KOPT-K1 (cell line): ENCODE measurements at regions not wholly inside any gene's neighbourhood (a gene's known extent, or its start where the extent isn't known, plus 50 kb on each side); places are given as distances from the start of the nearest gene placed in this dataset.

ENCODE experiments used
- H3K27ac ChIP-seq: fragments of 200-600 bp; sonication (generic); 2 replicates; pipeline ENCODE4 v1.5.1; 2016; ENCODE audit warnings: antibody characterized with exemption, mild to moderate bottlenecking, low read depth, low read length; ENCODE audit not compliant: poor library complexity, severe bottlenecking
- H3K36me3 ChIP-seq: fragments of 200-600 bp; sonication (generic); 2 replicates; pipeline ENCODE4 v1.5.1; 2017; ENCODE audit warnings: antibody characterized with exemption, mild to moderate bottlenecking, low read length, moderate library complexity; ENCODE audit not compliant: insufficient read depth
- H3K9me3 ChIP-seq: fragments of 200-600 bp; sonication (generic); 2 replicates; pipeline ENCODE4 v1.5.1; 2017; ENCODE audit warnings: antibody characterized with exemption, low read length, mild to moderate bottlenecking; ENCODE audit not compliant: insufficient read depth, poor library complexity, severe bottlenecking

- H3K36me3 ChIP-seq: no peaks in the 10 kb centered on the region
- H3K27ac ChIP-seq: no peak overlapping the region
- no peaks in the 10 kb centered on the region for H3K9me3 ChIP-seq
Observed at GRCh38 chr7:126378642-126379041, 874.1 kb downstream of the GRM8 start.

GRCh38 chr7:126370038-126370668 is 882.6 kb downstream of the GRM8 start:
- Histone ChIP-seq H3K9me3 (no peaks in the 10 kb centered on the region), H3K27ac (no peak overlapping the region), H3K36me3 (no peaks in the 10 kb centered on the region)

GRCh38 chr7:126362746-126363145 is 890.0 kb downstream of the GRM8 start:
- no peaks in the 10 kb centered on the region for H3K36me3 ChIP-seq
- no peaks in the 10 kb centered on the region for H3K9me3 ChIP-seq
- no peak overlapping the region for H3K27ac ChIP-seq

- Histone ChIP-seq H3K9me3 (no peaks in the 10 kb centered on the region), H3K27ac (no peak overlapping the region), H3K36me3 (no peaks in the 10 kb centered on the region)
Observed at GRCh38 chr7:126361183-126361582, 891.6 kb downstream of the GRM8 start.

- Histone ChIP-seq H3K27ac (no peak overlapping the region), H3K36me3 (no peaks in the 10 kb centered on the region), H3K9me3 (no peaks in the 10 kb centered on the region)
Observed at GRCh38 chr7:126339813-126340212, 912.9 kb downstream of the GRM8 start.

- Histone ChIP-seq H3K27ac (no peak overlapping the region), H3K9me3 (no peaks in the 10 kb centered on the region)
Observed at GRCh38 chr7:126305671-126306070, 947.1 kb downstream of the GRM8 start.

GRCh38 chr7:126303926-126304325 is 948.8 kb downstream of the GRM8 start:
- no peaks in the 10 kb centered on the region for H3K9me3 ChIP-seq
- no peak overlapping the region for H3K27ac ChIP-seq
- H3K36me3 ChIP-seq: no peaks in the 10 kb centered on the region

More at GRCh38 chr7:126305671-126306070, 947.1 kb downstream of the GRM8 start:
- H3K36me3 ChIP-seq: no peaks in the 10 kb centered on the region

GRCh38 chr7:126302639-126303038 is 950.1 kb downstream of the GRM8 start:
- no peak overlapping the region for H3K27ac ChIP-seq
- no peaks in the 10 kb centered on the region for H3K9me3 ChIP-seq
- H3K36me3 ChIP-seq: no peaks in the 10 kb centered on the region

GRCh38 chr7:126286317-126286716 is 966.4 kb downstream of the GRM8 start:
- Histone ChIP-seq H3K27ac (no peak overlapping the region), H3K9me3 (no peaks in the 10 kb centered on the region), H3K36me3 (no peaks in the 10 kb centered on the region)

- Histone ChIP-seq H3K36me3 (no peaks in the 10 kb centered on the region), H3K27ac (no peak overlapping the region), H3K9me3 (no peaks in the 10 kb centered on the region)
Observed at GRCh38 chr7:126236261-126236660, 1016.5 kb downstream of the GRM8 start.

GRCh38 chr7:126228356-126229061 is 1024.2 kb downstream of the GRM8 start:
- no peaks in the 10 kb centered on the region for H3K9me3 ChIP-seq

GRCh38 chr7:126227643-126228042 is 1025.1 kb downstream of the GRM8 start:
- Histone ChIP-seq H3K9me3 (no peaks in the 10 kb centered on the region), H3K36me3 (no peaks in the 10 kb centered on the region), H3K27ac (no peak overlapping the region)

More at GRCh38 chr7:126228356-126229061, 1024.2 kb downstream of the GRM8 start:
- Histone ChIP-seq H3K36me3 (no peaks in the 10 kb centered on the region), H3K27ac (no peak overlapping the region)

GRCh38 chr7:126227055-126227454 is 1025.7 kb downstream of the GRM8 start:
- H3K9me3 ChIP-seq: no peaks in the 10 kb centered on the region
- H3K27ac ChIP-seq: no peak overlapping the region
- H3K36me3 ChIP-seq: no peaks in the 10 kb centered on the region

GRCh38 chr7:126223729-126224128 is 1029.0 kb downstream of the GRM8 start:
- no peaks in the 10 kb centered on the region for H3K9me3 ChIP-seq
- no peaks in the 10 kb centered on the region for H3K36me3 ChIP-seq
- H3K27ac ChIP-seq: no peak overlapping the region

GRCh38 chr7:126222782-126223181 is 1030.0 kb downstream of the GRM8 start:
- Histone ChIP-seq H3K27ac (no peak overlapping the region), H3K9me3 (no peaks in the 10 kb centered on the region), H3K36me3 (no peaks in the 10 kb centered on the region)

- H3K9me3 ChIP-seq: no peaks in the 10 kb centered on the region
- H3K36me3 ChIP-seq: no peaks in the 10 kb centered on the region
- no peak overlapping the region for H3K27ac ChIP-seq
Observed at GRCh38 chr7:126215785-126216184, 1037.0 kb downstream of the GRM8 start.
